NCI-H82 (cell line): ENCODE measurements at regions not wholly inside any gene's neighbourhood (a gene's known extent, or its start where the extent isn't known, plus 50 kb on each side); places are given as distances from the start of the nearest gene placed in this dataset.

Experiments
- DNase-seq: peaks from one replicate; lab custom pipeline; 2025; lab: John Stamatoyannopoulos, UW

DNA sequence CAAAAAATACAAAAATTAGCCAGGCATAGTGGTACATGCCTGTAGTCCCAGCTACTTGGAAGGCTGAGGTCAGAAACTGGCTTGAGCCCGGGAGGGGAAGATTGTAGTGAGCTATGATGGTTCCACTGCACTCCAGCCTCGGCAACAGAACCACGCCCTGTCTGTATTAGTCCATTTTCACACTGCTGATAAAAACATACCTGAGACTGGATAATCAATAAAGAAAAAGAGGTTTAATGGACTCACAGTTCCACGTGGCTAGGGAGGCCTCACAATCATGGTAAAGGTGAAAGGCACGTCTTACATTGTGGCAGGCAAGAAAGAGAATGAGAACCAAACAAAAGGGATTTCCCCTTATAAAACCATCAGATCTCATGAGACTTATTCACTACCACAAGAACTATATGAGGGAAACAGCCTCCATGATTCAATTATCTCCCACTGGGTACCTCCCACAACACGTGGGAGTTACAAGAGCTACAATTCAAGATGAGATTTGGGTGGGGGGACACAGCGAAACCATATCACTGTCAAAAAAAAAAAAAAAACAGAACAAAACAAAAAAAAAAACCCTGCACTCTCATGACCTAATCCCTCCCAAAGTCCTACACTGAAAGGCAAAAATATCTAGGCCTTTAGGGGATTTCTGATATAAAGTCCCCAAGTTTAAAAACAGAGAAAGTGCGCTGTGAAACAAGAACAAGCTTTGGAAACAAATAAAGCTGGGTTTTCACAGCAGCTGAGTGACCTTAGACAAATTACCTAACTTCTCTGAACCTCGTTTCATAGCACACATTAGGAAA, 224.7 kb downstream of the IGSF11 start:
- no peak for DNase-seq

DNA sequence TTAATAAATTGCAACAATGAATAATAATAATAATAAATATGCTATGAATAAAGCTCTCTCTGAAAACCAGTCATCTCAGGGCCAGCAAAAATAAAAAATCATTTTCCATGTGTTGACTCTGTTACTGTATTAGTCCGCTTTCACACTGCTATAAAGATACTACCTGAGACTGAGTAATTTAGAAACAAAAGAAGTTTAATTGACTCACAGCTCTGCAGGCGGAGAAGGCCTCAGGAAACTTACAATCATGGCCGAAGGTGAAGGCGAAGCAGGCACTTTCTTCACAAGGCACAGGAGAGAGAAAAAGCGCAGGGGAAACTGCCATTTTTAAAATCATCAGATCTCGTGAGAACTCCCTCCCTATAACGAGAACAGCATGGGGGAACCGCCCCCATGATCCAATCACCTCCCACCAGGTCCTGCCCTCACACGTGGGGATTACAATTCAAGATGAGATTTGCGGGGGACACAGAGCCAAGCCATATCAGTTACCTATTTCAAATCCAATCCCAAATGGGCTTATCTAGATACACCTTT, 224.1 kb downstream of the IGSF11 start:
- peak; percentile 46 for DNase-seq

DNA sequence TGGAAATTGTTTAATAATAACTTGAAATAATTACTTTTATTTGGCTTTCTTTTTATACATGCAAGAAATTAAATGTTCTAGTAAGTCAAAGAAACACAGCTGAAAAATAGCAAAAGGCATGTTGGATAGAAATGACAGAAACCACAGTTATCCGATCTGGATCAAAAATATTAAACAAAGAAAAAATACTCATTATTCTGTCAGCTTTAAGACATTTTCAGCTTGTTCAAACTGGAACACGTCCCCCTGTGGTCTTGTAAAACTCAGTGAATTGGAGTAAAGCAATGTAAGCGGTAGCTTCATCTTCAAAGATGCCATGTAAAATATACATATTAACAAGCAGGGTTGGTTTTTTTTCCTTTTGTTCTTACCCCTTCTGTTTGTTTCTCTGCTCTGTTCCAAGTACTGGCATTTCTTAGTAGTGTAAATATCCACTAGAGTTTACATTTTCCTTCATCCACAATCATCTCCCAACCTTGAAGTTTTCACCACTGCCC, 223.4 kb downstream of the IGSF11 start:
- DNase-seq, result no peak

DNA sequence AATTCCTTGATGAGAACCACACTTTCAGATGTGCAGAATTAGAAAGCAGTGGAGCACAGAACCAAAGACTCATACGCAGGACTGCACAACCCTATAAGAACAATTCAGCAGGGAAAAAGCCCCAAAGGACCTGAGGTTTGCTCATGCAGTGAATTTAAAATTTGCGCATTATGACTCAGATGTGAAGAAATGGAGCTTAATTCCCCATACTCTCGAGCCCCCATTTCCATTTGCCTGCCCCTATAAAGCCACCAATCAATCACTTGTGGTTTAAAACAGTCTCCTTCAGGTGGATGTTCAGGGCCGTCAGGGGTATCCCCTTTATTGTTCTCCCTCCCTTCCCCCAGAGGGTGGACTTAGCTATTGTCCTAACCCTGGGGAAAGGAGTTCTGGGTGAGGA, 221.2 kb downstream of the IGSF11 start:
- no peak for DNase-seq

DNA sequence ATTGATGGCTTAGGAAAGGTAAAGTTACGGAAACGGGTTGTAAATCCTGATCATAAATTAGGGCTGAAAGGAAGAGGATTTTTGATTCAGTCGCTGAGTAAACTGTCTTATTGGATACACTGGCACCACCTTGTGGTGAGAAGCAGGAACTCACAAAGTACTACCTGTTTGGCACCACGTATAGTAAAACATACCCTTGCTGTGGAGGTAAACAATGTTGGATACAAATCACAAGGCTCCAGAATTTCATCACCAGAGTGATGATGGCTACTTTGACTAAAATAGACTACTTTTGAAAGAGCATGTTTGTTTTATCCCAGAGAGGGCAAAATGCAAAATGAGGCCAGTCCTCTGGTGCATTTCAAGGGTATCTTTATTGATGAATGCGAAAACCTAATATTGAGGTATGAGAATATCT, 216.9 kb downstream of the IGSF11 start:
- DNase-seq, result peak; percentile 88

DNA sequence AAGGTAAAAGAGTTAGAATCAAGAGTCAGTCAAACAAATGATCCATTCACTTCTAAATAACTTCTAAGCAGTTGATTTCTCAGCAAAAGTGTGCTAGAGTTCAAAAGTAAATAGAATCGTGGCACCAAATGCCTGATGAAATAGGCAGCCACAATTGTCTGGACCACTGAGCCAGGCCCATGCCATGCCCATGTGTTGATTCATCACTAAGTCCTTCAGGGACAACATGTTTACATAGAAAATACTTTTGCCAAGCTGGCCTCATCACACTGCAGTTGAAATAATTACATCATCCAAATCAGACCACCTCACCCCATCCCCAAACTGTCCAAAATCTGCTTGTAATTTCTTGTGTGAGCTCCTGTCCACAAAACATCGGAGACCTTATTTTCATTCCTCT, 216.3 kb downstream of the IGSF11 start:
- no peak for DNase-seq

DNA sequence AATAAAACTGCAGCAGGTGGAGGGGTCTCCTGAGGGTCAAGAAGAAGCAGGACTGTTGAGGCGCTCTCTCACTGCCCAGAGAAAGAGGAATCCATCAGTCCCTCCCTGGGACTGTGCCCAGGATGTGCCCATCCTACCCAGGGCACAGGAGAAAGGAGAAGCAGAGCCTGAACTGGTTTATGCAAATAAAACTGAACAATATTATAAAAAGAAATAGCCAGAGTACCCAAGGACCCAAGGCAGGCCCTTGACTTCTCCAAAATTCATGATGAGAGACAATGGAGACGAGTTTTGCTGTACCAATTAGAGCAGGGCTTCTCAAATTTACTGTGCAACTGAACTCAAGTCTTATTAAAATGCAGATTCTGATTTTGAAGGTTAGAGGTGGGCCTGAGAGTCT, 211.0 kb downstream of the IGSF11 start:
- no peak for DNase-seq

DNA sequence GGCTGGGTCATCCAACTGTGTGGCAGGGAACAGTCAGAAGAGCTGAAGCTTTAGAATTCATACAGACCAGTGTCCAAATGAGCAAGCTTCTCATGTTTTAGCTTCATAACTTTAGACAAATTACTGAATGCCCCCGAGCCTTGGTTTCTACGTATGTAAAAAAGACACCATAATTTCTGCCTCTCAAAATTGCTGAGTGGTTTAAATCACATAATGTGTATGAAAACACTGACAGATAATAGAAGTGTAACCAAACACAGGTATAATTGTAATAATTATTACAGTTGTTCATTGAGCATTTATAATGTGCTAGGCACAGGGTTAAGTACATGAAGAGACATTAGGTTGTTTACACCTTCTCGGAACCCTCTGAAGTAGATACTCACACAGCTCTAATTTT, 207.2 kb downstream of the IGSF11 start:
- DNase-seq, result no peak

DNA sequence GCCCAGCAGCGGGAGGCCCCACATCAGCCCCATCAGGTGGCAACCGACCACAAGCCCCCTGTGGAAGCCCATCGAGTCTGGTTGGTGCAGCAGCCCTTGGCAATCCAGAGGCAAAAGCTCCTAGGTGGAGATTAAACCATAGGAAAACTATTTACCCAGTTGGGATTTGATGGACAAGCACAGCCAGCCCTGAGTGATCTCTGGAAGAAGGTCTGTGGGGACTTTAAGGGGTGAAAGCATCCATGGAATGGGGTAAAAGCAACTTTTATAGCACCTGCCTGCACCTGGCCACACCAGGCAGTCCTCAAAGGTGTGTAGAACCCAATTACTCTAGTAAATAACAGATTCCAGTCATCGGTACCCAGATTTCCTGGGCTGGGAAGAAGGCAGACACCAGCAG, 206.3 kb downstream of the IGSF11 start:
- DNase-seq, result no peak

DNA sequence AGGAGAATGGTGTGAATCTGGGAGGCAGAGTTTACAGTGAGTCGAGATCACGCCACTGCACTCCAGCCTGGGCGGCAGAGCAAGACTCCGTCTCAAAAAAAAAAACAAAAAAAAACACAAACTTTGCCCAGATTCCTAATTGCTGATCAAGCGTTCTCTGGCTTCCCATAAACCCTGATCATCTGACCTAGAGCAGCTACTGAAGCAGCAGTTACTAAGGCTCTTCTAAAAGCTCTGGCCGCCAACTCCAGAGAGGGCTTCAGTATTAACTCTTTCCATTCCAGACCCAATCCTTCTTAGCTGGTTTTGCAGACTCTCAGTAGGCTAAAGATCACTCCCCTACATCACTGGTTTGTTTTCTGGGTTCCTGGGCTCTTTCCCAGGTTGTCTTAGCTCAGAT, 201.6 kb downstream of the IGSF11 start:
- DNase-seq, result no peak

DNA sequence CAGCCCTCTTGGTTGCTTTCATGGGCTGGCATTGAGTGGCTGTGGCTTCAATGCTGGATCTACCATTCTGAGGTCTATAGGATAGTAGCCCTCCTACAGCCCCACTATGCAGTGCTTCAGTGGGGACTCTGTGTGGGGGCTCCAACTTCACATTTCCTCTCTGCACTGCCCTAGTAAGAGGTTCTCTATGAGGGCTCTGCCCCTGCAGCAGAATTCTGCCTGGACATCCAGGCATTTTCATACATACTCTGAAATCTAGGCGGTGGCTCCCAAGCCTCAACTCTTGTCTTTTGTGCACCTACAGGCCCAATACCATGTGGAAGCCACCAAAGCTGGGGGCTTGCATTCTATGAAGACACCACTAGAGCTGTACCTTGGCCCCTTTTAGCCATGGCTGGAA, 195.8 kb downstream of the IGSF11 start:
- no peak for DNase-seq

DNA sequence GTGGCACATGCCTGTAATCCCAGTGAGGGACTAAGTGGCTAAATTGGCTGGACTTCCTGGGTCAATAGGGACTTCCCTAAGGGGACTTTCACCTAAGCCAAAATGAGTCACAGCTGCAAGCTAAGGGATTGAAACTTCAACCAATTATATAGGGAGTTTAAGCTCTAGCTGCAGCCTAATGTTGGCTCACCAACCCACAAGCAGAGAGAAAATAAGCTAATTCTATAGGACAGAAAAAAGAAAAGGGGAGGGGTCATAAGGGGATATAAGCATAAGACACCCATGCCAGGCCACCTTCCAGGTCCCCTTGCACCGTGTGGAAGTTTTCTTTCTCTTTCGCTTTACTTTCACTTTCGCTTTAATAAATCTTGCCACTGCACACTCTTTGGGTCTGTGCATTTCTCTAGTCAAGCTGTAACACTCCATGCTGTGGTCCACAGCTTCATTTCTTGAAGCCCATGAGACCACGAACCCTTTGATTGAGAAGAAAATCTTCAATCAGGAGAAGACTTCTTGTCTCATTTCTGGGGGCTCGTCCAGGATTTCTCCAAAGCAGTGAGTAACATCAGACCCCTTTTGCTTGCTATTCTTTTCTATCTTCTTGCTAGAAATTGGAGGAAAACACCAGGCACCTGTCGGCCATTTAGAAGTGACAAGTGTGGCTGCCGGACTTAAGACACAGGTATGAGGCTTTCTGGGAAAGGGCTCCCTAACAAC, 192.3 kb downstream of the IGSF11 start:
- DNase-seq, result no peak

DNA sequence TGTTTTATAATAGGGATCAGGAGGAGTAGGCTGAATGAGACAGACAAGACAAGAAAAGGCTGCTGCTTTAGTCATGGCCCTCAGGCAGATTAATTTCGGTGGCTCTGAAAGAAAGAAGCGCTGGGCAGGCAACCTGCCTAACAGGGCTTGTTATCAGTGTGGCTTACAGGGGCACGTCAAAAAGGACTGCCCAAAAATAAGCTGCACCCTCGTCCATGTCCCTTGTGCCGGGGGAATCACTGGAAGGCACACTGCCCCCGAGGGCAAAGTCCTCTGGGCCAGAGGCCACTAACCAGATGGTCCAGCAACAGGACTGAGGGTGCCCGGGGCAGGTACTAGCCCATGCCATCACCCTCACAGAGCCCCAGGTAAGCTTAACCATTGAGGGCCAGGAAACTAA, 188.5 kb downstream of the IGSF11 start:
- no peak for DNase-seq
